ENCODE measurements at regions not wholly inside any gene's neighbourhood (a gene's known extent, or its start where the extent isn't known, plus 50 kb on each side); places are given as distances from the start of the nearest gene placed in this dataset.

DNA sequence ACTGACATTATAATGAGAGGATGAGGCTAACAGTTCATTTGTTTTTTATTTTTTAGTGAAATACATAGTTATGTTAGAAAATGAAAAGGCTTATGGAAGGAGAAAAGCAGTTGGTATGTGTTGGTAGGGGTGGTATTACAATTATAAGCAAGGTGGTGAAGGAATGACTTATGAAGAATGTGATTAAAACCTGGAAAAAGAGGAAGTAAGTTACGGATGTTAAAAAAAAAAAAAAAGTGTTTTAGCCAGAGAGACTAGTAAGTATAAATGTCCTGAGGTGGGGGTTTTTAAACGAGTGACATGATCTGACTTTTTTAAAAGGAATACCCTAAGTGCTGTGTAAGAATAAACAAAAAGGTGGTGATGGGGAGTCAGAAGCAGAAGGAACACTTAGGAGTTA, 206.8 kb downstream of the IL15 start:
- Histone ChIP-seq H3K27ac (ENCODE audit: low read depth in 1 of 2, low read length in 2 of 2) (no peak overlapping the region), H3K4me3 (replicated peaks in 1 of 3; ENCODE audit: low read depth in 2 of 3, low read length in 3 of 3) (no peak overlapping the region), H3K4me1 (ENCODE audit: control insufficient read depth in 1 of 2, insufficient read depth in 2 of 2, low read length in 2 of 2) (no peaks in the 10 kb centered on the region), H2AFZ (ENCODE audit: insufficient read depth, low read depth, low read length, poor library complexity, severe bottlenecking) (no peak overlapping the region), H3K9ac (ENCODE audit: insufficient read depth, low read length, poor library complexity, severe bottlenecking) (no peak overlapping the region), H3K27me3 (ENCODE audit: control insufficient read depth in 2 of 2, insufficient read depth in 2 of 2, low read length in 2 of 2) (no peaks in the 10 kb centered on the region), H3K9me3 (replicated peaks in 1 of 2; ENCODE audit: control insufficient read depth in 1 of 2, insufficient read depth in 1 of 2, low read length in 2 of 2) (no peaks in the 10 kb centered on the region), H3K36me3 (replicated peaks in 1 of 2; ENCODE audit: control insufficient read depth in 1 of 2, insufficient read depth in 2 of 2, low read length in 2 of 2) (no peaks in the 10 kb centered on the region), H3K79me2 (ENCODE audit: insufficient read depth, low read length) (no peaks in the 10 kb centered on the region), H4K20me1 (ENCODE audit: insufficient read depth, low read length) (no peaks in the 10 kb centered on the region), H3K4me2 (replicated peaks; ENCODE audit: extremely low read depth, low read length, poor library complexity, severe bottlenecking) (no peak overlapping the region)
- DNase-seq, result no peak
- Mint-ChIP-seq H3K27ac (no peak overlapping the region), H3K4me3 (no peak overlapping the region), H3K4me1 (no peaks in the 10 kb centered on the region), H3K9me3 (peaks cover 0 to 2% (median 0%) of the 10 kb centered on the region in 7 donors), H3K27me3 (ENCODE audit: low read depth in 3 of 3) (peaks cover 0 to 1% (median 0%) of the 10 kb centered on the region in 3 donors), H3K36me3 (no peaks in the 10 kb centered on the region)
- 17% methylated on average over 1 of the region's 2 CpGs for WGBS (ENCODE audit: insufficient coverage)
- intact Hi-C loops (cut with micrococcal nuclease), result no loop called here
- no peak for TF ChIP-seq CTCF (IDR thresholded peaks at IDR 0.05)

DNA sequence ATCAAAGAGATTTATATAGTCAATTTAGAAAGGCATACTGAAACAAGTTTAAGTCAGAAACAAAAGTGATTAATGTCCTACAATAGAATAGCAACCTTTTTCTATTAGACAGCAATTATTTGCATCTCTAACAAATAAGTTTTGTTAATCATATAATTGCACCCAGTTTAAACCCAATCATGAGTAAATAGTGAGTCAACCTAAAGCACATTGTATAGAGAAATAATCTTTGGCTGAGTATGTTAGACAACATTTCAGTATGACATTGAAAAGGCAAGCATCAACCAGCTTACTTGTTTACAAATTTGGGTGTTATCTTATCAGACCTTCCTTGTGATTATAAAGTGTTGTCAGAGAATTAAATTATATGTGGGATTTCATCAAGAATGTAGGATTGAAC, 209.5 kb downstream of the IL15 start:
- Histone ChIP-seq H2AFZ (ENCODE audit: insufficient read depth, low read depth, low read length, poor library complexity, severe bottlenecking) (no peak overlapping the region), H3K9me3 (replicated peaks in 1 of 2; ENCODE audit: control insufficient read depth in 1 of 2, insufficient read depth in 1 of 2, low read length in 2 of 2) (no peaks in the 10 kb centered on the region), H3K27ac (ENCODE audit: low read depth in 1 of 2, low read length in 2 of 2) (no peak overlapping the region), H3K79me2 (ENCODE audit: insufficient read depth, low read length) (no peaks in the 10 kb centered on the region), H3K4me3 (replicated peaks in 1 of 3; ENCODE audit: low read depth in 2 of 3, low read length in 3 of 3) (no peak overlapping the region), H3K36me3 (replicated peaks in 1 of 2; ENCODE audit: control insufficient read depth in 1 of 2, insufficient read depth in 2 of 2, low read length in 2 of 2) (no peaks in the 10 kb centered on the region), H3K4me1 (ENCODE audit: control insufficient read depth in 1 of 2, insufficient read depth in 2 of 2, low read length in 2 of 2) (no peaks in the 10 kb centered on the region), H3K27me3 (ENCODE audit: control insufficient read depth in 2 of 2, insufficient read depth in 2 of 2, low read length in 2 of 2) (no peaks in the 10 kb centered on the region), H3K4me2 (replicated peaks; ENCODE audit: extremely low read depth, low read length, poor library complexity, severe bottlenecking) (no peak overlapping the region), H4K20me1 (ENCODE audit: insufficient read depth, low read length) (no peaks in the 10 kb centered on the region), H3K9ac (ENCODE audit: insufficient read depth, low read length, poor library complexity, severe bottlenecking) (no peak overlapping the region)
- no peak for TF ChIP-seq CTCF (IDR thresholded peaks at IDR 0.05)
- Mint-ChIP-seq H3K4me1 (no peaks in the 10 kb centered on the region), H3K27ac (no peak overlapping the region), H3K27me3 (ENCODE audit: low read depth in 3 of 3) (peaks cover 0 to 2% (median 1%) of the 10 kb centered on the region in 3 donors), H3K4me3 (no peak overlapping the region), H3K9me3 (no peaks in the 10 kb centered on the region), H3K36me3 (no peaks in the 10 kb centered on the region)
- DNase-seq, result no peak
- intact Hi-C loops (cut with micrococcal nuclease), result no loop called here
